Suppressor macrophage treated with lipopolysaccharide for 4 hours (primary cell): ENCODE measurements at regions not wholly inside any gene's neighbourhood (a gene's known extent, or its start where the extent isn't known, plus 50 kb on each side); places are given as distances from the start of the nearest gene placed in this dataset.

ENCODE experiments used
- DNase-seq: peaks from one replicate; pipeline ENCODE4 v3.0.0-alpha.2; 2020

- DNase-seq: no peak
These were observed 546.3 kb upstream of the CITED2 start for GRCh38 chr6:139920776-139921100.

- peak; percentile 55 for DNase-seq
These were observed 545.8 kb upstream of the CITED2 start for GRCh38 chr6:139920027-139920775.

- peak; percentile 21 for DNase-seq
These were observed 544.9 kb upstream of the CITED2 start for GRCh38 chr6:139919107-139920026.

GRCh38 chr6:139917951-139918630 lies 543.6 kb upstream of the CITED2 start:
- no peak for DNase-seq

GRCh38 chr6:139914910-139915309 lies 540.5 kb upstream of the CITED2 start:
- DNase-seq: no peak

- DNase-seq: no peak
These were observed 538.4 kb upstream of the CITED2 start for GRCh38 chr6:139912735-139913400.

- DNase-seq: no peak
These were observed 535.5 kb upstream of the CITED2 start for GRCh38 chr6:139909992-139910391.

GRCh38 chr6:139905404-139906052 lies 531.1 kb upstream of the CITED2 start:
- DNase-seq: no peak

- no peak for DNase-seq
These were observed 530.1 kb upstream of the CITED2 start for GRCh38 chr6:139904568-139904967.

- peak; percentile 29 for DNase-seq
These were observed 529.7 kb upstream of the CITED2 start for GRCh38 chr6:139904158-139904533.

GRCh38 chr6:139903411-139904157 lies 529.1 kb upstream of the CITED2 start:
- peak; percentile 66 for DNase-seq

GRCh38 chr6:139895205-139895793 lies 520.9 kb upstream of the CITED2 start:
- DNase-seq: no peak

- DNase-seq: no peak
These were observed 519.8 kb upstream of the CITED2 start for GRCh38 chr6:139894271-139894670.

- no peak for DNase-seq
These were observed 517.0 kb upstream of the CITED2 start for GRCh38 chr6:139891471-139891870.

GRCh38 chr6:139888681-139889122 lies 514.3 kb upstream of the CITED2 start:
- DNase-seq: no peak

GRCh38 chr6:139887275-139887674 lies 512.8 kb upstream of the CITED2 start:
- no peak for DNase-seq

- DNase-seq: no peak
These were observed 511.9 kb upstream of the CITED2 start for GRCh38 chr6:139886396-139886795.

- no peak for DNase-seq
These were observed 511.5 kb upstream of the CITED2 start for GRCh38 chr6:139885909-139886308.

GRCh38 chr6:139883776-139884175 lies 509.3 kb upstream of the CITED2 start:
- DNase-seq: peak; percentile 84

- DNase-seq: peak; percentile 13
These were observed 508.7 kb upstream of the CITED2 start for GRCh38 chr6:139882977-139883728.
